Mesothelial cell of epicardium (in vitro differentiated cells): ENCODE measurements at regions not wholly inside any gene's neighbourhood (a gene's known extent, or its start where the extent isn't known, plus 50 kb on each side); places are given as distances from the start of the nearest gene placed in this dataset.

Source experiments
- DNase-seq, 2 experiments: peaks; one replicate each; pipeline ENCODE4 v3.0.0; 2021; ENCODE audit warnings: low spot score in 2 of 2; ENCODE audit not compliant: unreplicated experiment in 2 of 2
- H3K27ac Mint-ChIP-seq: 2 replicates; pipeline ENCODE4 v1.8.0; 2021; ENCODE audit warnings: mixed read lengths
- H3K27me3 Mint-ChIP-seq: 2 replicates; pipeline ENCODE4 v1.8.0; 2021; ENCODE audit warnings: low read depth, mixed read lengths
- H3K36me3 Mint-ChIP-seq: 2 replicates; pipeline ENCODE4 v1.8.0; 2021; ENCODE audit warnings: mixed read lengths
- H3K4me1 Mint-ChIP-seq: 2 replicates; pipeline ENCODE4 v1.8.0; 2021; ENCODE audit warnings: mixed read lengths
- H3K4me3 Mint-ChIP-seq: 2 replicates; pipeline ENCODE4 v1.8.0; 2021; ENCODE audit warnings: mild to moderate bottlenecking, moderate library complexity, mixed read lengths
- H3K9me3 Mint-ChIP-seq: 2 replicates; pipeline ENCODE4 v1.8.0; 2021; ENCODE audit warnings: mixed read lengths
- CTCF ChIP-seq: fragments of 200-600 bp; sonication (generic); IDR thresholded peaks from one replicate; pipeline ENCODE4 v1.5.0; 2021; ENCODE audit warnings: antibody characterized with exemption; ENCODE audit not compliant: unreplicated experiment

- H3K36me3 Mint-ChIP-seq: peaks cover 3% of the 10 kb centered on the region
- peaks cover 38% of the 10 kb centered on the region for H3K4me1 Mint-ChIP-seq
- DNase-seq: no peak
- TF ChIP-seq CTCF: no peak
- H3K4me3 Mint-ChIP-seq: no peak overlapping the region
- no peak overlapping the region for H3K27ac Mint-ChIP-seq
- H3K9me3 Mint-ChIP-seq: no peaks in the 10 kb centered on the region
- H3K27me3 Mint-ChIP-seq: no peaks in the 10 kb centered on the region
Measured at GRCh38 chr1:222893255-222893654, 78.4 kb downstream of the DISP1 start.

- H3K9me3 Mint-ChIP-seq: no peaks in the 10 kb centered on the region
- no peak overlapping the region for H3K27ac Mint-ChIP-seq
- H3K27me3 Mint-ChIP-seq: no peaks in the 10 kb centered on the region
- DNase-seq: no peak
- no peak overlapping the region for H3K4me3 Mint-ChIP-seq
- H3K4me1 Mint-ChIP-seq: peaks cover 36% of the 10 kb centered on the region
- no peak for TF ChIP-seq CTCF
- H3K36me3 Mint-ChIP-seq: peaks cover 3% of the 10 kb centered on the region
Measured at GRCh38 chr1:222894331-222894730, 79.5 kb downstream of the DISP1 start.

GRCh38 chr1:222896630-222897526 lies 82.0 kb downstream of the DISP1 start:
- no peak for TF ChIP-seq CTCF
- Mint-ChIP-seq H3K4me3 (no peak overlapping the region), H3K27me3 (no peaks in the 10 kb centered on the region), H3K4me1 (peaks cover 51% of the 10 kb centered on the region), H3K36me3 (peaks cover 8% of the 10 kb centered on the region), H3K27ac (peak overlapping the region; percentile 87), H3K9me3 (peaks cover 4% of the 10 kb centered on the region)
- no peak for DNase-seq

GRCh38 chr1:222897527-222898190 lies 82.8 kb downstream of the DISP1 start:
- no peak for DNase-seq
- Mint-ChIP-seq H3K36me3 (peaks cover 8% of the 10 kb centered on the region), H3K4me1 (peaks cover 46% of the 10 kb centered on the region), H3K27me3 (no peaks in the 10 kb centered on the region), H3K27ac (peak overlapping the region; percentile 95), H3K4me3 (peak overlapping the region; percentile 45), H3K9me3 (peaks cover 4% of the 10 kb centered on the region)
- TF ChIP-seq CTCF: no peak

- DNase-seq: no peak
- no peak for TF ChIP-seq CTCF
- H3K4me1 Mint-ChIP-seq: peaks cover 46% of the 10 kb centered on the region
- H3K27ac Mint-ChIP-seq: peak overlapping the region; percentile 95
- peaks cover 8% of the 10 kb centered on the region for H3K36me3 Mint-ChIP-seq
- H3K4me3 Mint-ChIP-seq: peak overlapping the region; percentile 45
- no peaks in the 10 kb centered on the region for H3K27me3 Mint-ChIP-seq
- peaks cover 4% of the 10 kb centered on the region for H3K9me3 Mint-ChIP-seq
Measured at GRCh38 chr1:222898191-222898527, 83.3 kb downstream of the DISP1 start.
